ENCODE measurements at regions not wholly inside any gene's neighbourhood (a gene's known extent, or its start where the extent isn't known, plus 50 kb on each side); places are given as distances from the start of the nearest gene placed in this dataset.

- DNase-seq (ENCODE audit: low read depth) = no peak
- H3K4me3 ChIP-seq (ENCODE audit: low read depth, low read length) = no peak overlapping the region
- no peak for TF ChIP-seq CTCF (IDR thresholded peaks at IDR 0.05; ENCODE audit: insufficient read depth, low read depth, low read length)
Measured at GRCh38 chr1:38644092-38644491, 215.5 kb downstream of the RRAGC start.

- no peak overlapping the region for H3K4me3 ChIP-seq (ENCODE audit: low read depth, low read length)
- TF ChIP-seq CTCF (IDR thresholded peaks at IDR 0.05; ENCODE audit: insufficient read depth, low read depth, low read length) = no peak
- no peak for DNase-seq (ENCODE audit: low read depth)
Measured at GRCh38 chr1:38641661-38642060, 217.9 kb downstream of the RRAGC start.

DNA sequence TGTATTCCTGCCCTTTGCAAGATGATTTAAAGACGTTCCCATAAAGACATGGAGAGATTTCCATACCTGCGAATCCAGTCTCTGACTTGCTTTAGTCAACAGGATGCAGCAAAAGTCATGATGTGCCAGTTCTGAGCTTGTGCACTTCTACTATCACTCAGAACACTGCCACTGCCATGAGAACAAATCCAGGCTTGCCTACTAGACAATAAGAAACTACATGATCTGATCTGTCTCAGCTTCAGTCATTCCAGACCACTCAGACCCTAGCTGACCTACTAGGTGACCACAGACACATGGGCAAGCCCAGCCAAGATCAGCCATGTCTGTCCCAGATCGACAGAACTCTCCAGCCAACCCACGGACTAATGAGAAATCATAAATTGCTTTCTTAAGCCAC lies 219.2 kb downstream of the RRAGC start:
- no peak for DNase-seq (ENCODE audit: low read depth)
- no peak for TF ChIP-seq CTCF (IDR thresholded peaks at IDR 0.05; ENCODE audit: insufficient read depth, low read depth, low read length)
- no peak overlapping the region for H3K4me3 ChIP-seq (ENCODE audit: low read depth, low read length)

- no peak for TF ChIP-seq CTCF (IDR thresholded peaks at IDR 0.05; ENCODE audit: insufficient read depth, low read depth, low read length)
- no peak overlapping the region for H3K4me3 ChIP-seq (ENCODE audit: low read depth, low read length)
- no peak for DNase-seq (ENCODE audit: low read depth)
Measured at GRCh38 chr1:38628241-38628640, 231.3 kb downstream of the RRAGC start.

DNA sequence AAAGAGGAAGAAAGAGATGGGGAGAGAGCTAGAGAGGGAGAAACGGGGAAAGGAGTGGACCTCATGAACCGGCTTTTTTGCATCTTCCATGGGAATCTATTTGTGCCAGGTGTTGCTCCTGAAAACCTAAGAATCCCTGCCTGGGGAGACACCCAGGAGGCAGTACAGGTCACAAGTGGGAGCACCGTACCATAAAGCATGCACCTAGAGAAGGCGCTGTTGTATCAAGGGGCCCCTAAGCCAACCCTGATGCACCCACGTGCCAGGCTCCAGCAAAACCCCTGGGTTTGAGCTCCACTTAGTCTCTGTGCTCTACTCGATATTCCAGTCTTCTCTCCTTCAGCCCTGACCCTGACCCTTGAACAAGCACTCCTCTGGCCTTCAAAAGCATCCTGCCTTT lies 233.6 kb downstream of the RRAGC start:
- TF ChIP-seq CTCF (IDR thresholded peaks at IDR 0.05; ENCODE audit: insufficient read depth, low read depth, low read length) = no peak
- no peak for DNase-seq (ENCODE audit: low read depth)
- no peak overlapping the region for H3K4me3 ChIP-seq (ENCODE audit: low read depth, low read length)

DNA sequence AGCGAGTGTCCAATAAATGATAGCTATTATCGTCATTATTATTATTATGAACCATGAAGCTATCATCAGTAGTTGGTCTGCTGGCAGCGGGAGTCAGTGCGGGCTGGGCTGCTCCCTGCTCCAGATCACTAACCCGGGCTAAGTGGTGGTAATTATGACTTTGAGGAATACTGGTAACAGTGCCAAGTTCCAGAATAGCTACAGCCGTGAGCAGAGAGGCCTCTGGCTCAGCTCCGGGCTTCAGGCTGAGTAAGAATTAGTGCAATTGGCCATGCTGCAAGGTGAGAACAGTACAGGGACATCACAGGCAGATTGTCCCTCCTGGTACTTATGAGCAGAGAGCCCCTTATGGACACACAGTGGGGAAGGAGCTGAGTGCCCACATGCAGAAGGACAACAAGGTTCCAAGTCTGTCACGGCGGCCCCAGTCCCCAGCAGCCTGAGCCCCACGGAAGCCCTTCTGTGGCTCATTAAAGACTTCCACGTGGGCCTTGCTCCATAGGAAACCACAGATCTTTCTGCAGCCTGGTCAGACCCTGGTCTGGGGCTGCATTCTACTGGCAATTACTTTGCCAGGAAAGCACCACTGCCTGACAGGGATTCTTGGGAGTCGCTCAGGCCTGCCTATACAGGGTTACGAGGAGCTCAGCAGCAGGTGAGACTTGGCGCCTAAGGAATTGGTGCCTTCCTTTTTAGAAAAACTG lies 235.1 kb downstream of the RRAGC start:
- no peak for DNase-seq (ENCODE audit: low read depth)
- TF ChIP-seq CTCF (IDR thresholded peaks at IDR 0.05; ENCODE audit: insufficient read depth, low read depth, low read length) = no peak
- no peak overlapping the region for H3K4me3 ChIP-seq (ENCODE audit: low read depth, low read length)

DNA sequence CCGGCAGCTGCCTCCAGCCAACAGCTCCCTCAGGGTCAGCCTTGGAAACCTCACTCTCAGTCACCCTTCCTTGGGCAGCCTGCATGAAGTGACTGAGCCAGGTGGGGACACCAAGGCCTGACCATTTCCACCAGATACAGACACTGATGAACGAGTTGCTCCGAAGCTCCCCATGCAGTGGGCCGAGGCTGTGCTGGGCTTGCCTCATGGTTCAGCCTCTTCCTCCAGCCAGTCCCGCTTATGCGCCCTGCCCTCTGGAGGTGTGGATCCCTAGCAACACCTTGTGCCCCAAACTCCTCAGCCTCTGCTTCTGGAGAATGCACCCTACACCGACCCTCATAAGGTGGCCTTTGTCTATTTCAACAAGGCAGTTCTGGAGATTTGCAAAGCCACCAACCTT lies 236.0 kb downstream of the RRAGC start:
- DNase-seq (ENCODE audit: low read depth) = no peak
- no peak for TF ChIP-seq CTCF (IDR thresholded peaks at IDR 0.05; ENCODE audit: insufficient read depth, low read depth, low read length)
- H3K4me3 ChIP-seq (ENCODE audit: low read depth, low read length) = no peak overlapping the region

Measured in fibroblast of villous mesenchyme (primary cell).